ENCODE measurements at regions not wholly inside any gene's neighbourhood (a gene's known extent, or its start where the extent isn't known, plus 50 kb on each side); places are given as distances from the start of the nearest gene placed in this dataset.

DNA sequence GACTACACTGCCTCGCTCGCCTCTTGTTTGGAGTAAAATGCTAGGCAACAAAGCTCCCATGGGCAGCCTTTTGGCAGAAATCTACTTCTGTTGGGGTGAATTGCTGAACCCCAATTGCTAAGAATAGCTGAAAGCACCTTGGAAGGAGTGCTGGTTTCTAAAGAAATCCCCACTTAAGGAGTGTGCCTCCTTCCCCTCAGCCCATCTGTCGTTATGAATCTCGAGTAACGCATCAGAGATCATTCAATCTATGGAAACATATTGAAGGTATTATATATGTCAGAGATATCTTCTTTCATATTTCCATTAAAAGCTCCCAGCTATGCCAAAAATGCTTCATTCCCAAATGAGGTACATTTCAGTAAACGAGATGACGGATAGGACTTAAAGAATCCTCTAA, 229.6 kb upstream of the BLID start:
- no peak overlapping the region for H3K9ac ChIP-seq (replicated peaks in 1 of 4; ENCODE audit: extremely low read depth in 1 of 4, low read depth in 3 of 4, low read length in 3 of 4)
- H2AK5ac ChIP-seq (ENCODE audit: low read depth, low read length) = no peak overlapping the region
- DNase-seq (ENCODE audit: low read depth in 1 of 2, low spot score in 2 of 2) (no peak), FAIRE-seq (no peak)
- no peak overlapping the region for H4K5ac ChIP-seq (ENCODE audit: insufficient read length, low read depth, low read length)
- ChIA-PET CTCF (ENCODE audit: partially characterized antibody) (interaction anchor here (0.6 kb wide), 1 partner anchor 68 kb away, joined by 5 read pairs; no protein-coding TSS in a partner anchor), POLR2A (ENCODE audit: partially characterized antibody) (no interaction called here)
- H3K27me3 ChIP-seq (replicated peaks in 1 of 4; ENCODE audit: control insufficient read depth in 3 of 4, extremely low read depth in 1 of 4, insufficient read depth in 3 of 4, low read length in 3 of 4) = no peaks in the 10 kb centered on the region
- TF ChIP-seq CTCF (IDR thresholded peaks at IDR 0.05; ENCODE audit: control extremely low read depth in 1 of 3, insufficient read depth in 1 of 3, low read depth in 1 of 3, low read length in 3 of 3) (no peak), POLR2A (IDR thresholded peaks at IDR 0.05; ENCODE audit: control extremely low read depth in 1 of 2, low read depth in 2 of 2, low read length in 2 of 2) (no peak), CBX5 (IDR thresholded peaks at IDR 0.05; ENCODE audit: low read depth, low read length) (no peak), SP1 (IDR thresholded peaks at IDR 0.05; ENCODE audit: low read depth, low read length) (no peak), POU5F1 (IDR thresholded peaks at IDR 0.05; ENCODE audit: low read depth, low read length) (no peak), TBP (IDR thresholded peaks at IDR 0.05; ENCODE audit: low read depth, low read length) (no peak), BRCA1 (IDR thresholded peaks at IDR 0.05; ENCODE audit: low read depth, low read length) (no peak), JUND (IDR thresholded peaks at IDR 0.05; ENCODE audit: low read length) (no peak), SIX5 (IDR thresholded peaks at IDR 0.05; ENCODE audit: low read depth, low read length) (no peak), TCF12 (IDR thresholded peaks at IDR 0.05; ENCODE audit: low read depth, low read length) (no peak), EZH2 (IDR thresholded peaks at IDR 0.05; ENCODE audit: low read depth, low read length, severe bottlenecking) (no peak)
- H3K23me2 ChIP-seq (ENCODE audit: low read depth, low read length) = no peaks in the 10 kb centered on the region
- 95% methylated on average over 7 of the region's 7 CpGs; no CpG with 5 or more reads in 1 of the 2 experiments for WGBS, 2 experiments (ENCODE audit: extremely low coverage in 1 of 2, insufficient coverage in 1 of 2, insufficient read length in 1 of 2, insufficient replicate concordance in 2 of 2, low coverage in 1 of 2, low lambda C conversion rate in 2 of 2, missing lambda C conversion rate in 1 of 2)
- H3K18ac ChIP-seq (ENCODE audit: extremely low read depth, low read length) = no peak overlapping the region
- no peak overlapping the region for H3K27ac ChIP-seq (ENCODE audit: low read depth, low read length)
- no peak overlapping the region for H3K4me3 ChIP-seq (ENCODE audit: extremely low read depth in 1 of 4, insufficient read depth in 2 of 4, low read depth in 3 of 4, low read length in 4 of 4)
- H3K79me1 ChIP-seq (ENCODE audit: low read depth, low read length) = no peaks in the 10 kb centered on the region
- H3K4me2 ChIP-seq (ENCODE audit: insufficient read depth in 1 of 2, low read depth in 2 of 2, low read length in 2 of 2) = no peak overlapping the region
- H3K4ac ChIP-seq (replicated peaks; ENCODE audit: insufficient read length, low read depth, low read length) = no peak overlapping the region
- H2BK12ac ChIP-seq (ENCODE audit: low read depth, low read length) = no peak overlapping the region
- H2BK20ac ChIP-seq (ENCODE audit: low read length) = no peak overlapping the region
- H2BK5ac ChIP-seq (ENCODE audit: low read depth, low read length) = no peak overlapping the region
- H4K91ac ChIP-seq (replicated peaks; ENCODE audit: insufficient read length, low read length) = no peak overlapping the region
- H2BK120ac ChIP-seq (replicated peaks; ENCODE audit: low read depth, low read length) = no peak overlapping the region
- H3K4me1 ChIP-seq (replicated peaks in 1 of 4; ENCODE audit: control insufficient read depth in 3 of 4, insufficient read depth in 4 of 4, low read length in 3 of 4) = no peaks in the 10 kb centered on the region
- H2AFZ ChIP-seq (ENCODE audit: low read length) = no peak overlapping the region
- H3K14ac ChIP-seq (ENCODE audit: insufficient read length) = no peak overlapping the region
- no peaks in the 10 kb centered on the region for H3K9me3 ChIP-seq (ENCODE audit: insufficient read depth in 2 of 2, low read depth in 1 of 2, low read length in 1 of 2)
- H3K36me3 ChIP-seq (ENCODE audit: control insufficient read depth in 2 of 4, insufficient read depth in 4 of 4, low read length in 3 of 4) = no peaks in the 10 kb centered on the region
- H3K56ac ChIP-seq (replicated peaks; ENCODE audit: insufficient read length, low read depth, low read length) = no peak overlapping the region
- no peak overlapping the region for H2BK15ac ChIP-seq (ENCODE audit: low read length)
- no peak overlapping the region for H4K8ac ChIP-seq (ENCODE audit: extremely low read depth, insufficient read depth, low read length)
- H3K23ac ChIP-seq (ENCODE audit: insufficient read length) = no peak overlapping the region
- H4K20me1 ChIP-seq (replicated peaks in 1 of 2; ENCODE audit: control insufficient read depth in 1 of 2, insufficient read depth in 2 of 2, low read length in 2 of 2) = no peaks in the 10 kb centered on the region
- H3K79me2 ChIP-seq (ENCODE audit: control insufficient read depth in 1 of 2, insufficient read depth in 2 of 2, low read length in 2 of 2) = no peaks in the 10 kb centered on the region

Data from H1 (cell line).